Right lobe of liver (tissue), 4 donors: ENCODE measurements at regions not wholly inside any gene's neighbourhood (a gene's known extent, or its start where the extent isn't known, plus 50 kb on each side); places are given as distances from the start of the nearest gene placed in this dataset.

Experiments
- CTCF ChIP-seq, 4 donors: fragments of 200-600 bp in 3 of 4; fragments of 450-650 bp in 1 of 4; IDR thresholded peaks; one replicate each; pipeline versions ENCODE4 v1.5.1 to v1.8.0; 2016 to 2022; ENCODE audit warnings: antibody characterized with exemption in 4 of 4, mild to moderate bottlenecking in 2 of 4
- POLR2A ChIP-seq: fragments of 450-650 bp; IDR thresholded peaks from one replicate; pipeline ENCODE4 v1.6.1; 2017; ENCODE audit warnings: antibody characterized with exemption, mild to moderate bottlenecking
- donor health status: DM: no; HTN: no; CAD: no.
- donor health status: DM: no; HTN: no; CAD: no.
- donor health status: DM: no; HTN: yes; CAD: no.

DNA sequence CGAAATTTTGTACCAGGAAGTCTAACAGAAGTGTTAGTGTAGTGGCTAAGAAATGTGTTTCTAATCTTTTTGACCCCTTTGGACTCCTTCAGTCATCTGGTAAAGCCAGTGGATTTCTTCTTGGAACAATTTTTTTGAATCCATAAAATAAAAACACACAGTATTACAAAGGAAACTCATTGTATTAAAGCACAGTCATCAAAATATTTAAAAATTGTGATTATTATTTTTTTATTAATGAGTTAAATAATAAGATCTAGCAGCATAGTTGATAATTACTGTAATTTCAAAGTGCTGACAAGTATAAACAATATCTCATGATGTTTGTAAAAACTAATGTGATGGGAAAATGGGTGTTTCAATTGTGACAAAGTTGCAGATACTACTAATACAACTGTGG lies 72.2 kb upstream of the LRRC3B start:
- TF ChIP-seq CTCF (IDR thresholded peaks at IDR 0.05) (no peak), POLR2A (no peak)
